GM23248 (cell line): ENCODE measurements at regions not wholly inside any gene's neighbourhood (a gene's known extent, or its start where the extent isn't known, plus 50 kb on each side); places are given as distances from the start of the nearest gene placed in this dataset.
"Not testable (repeated sequence)": the region's sequence is repeated elsewhere in the genome, so short reads cannot be mapped to it uniquely, and the experiment has no call there.

ENCODE experiments used
- EZH2 ChIP-seq: fragments of 200-600 bp; sonication (generic); IDR thresholded peaks from 2 replicates; pipeline ENCODE4 v1.6.1; 2018; ENCODE audit warnings: antibody characterized with exemption, mild to moderate bottlenecking; ENCODE audit not compliant: insufficient read depth, poor library complexity, severe bottlenecking
- EZH2phosphoT487 ChIP-seq: fragments of 200-600 bp; sonication (generic); IDR thresholded peaks from 2 replicates; pipeline ENCODE4 v1.6.1; 2018; ENCODE audit warnings: antibody characterized with exemption, moderate library complexity, mild to moderate bottlenecking, low read depth; ENCODE audit not compliant: insufficient read depth

- TF ChIP-seq EZH2phosphoT487, EZH2: not testable (repeated sequence)
Observed at GRCh38 chr5:68048054-68048453, 167.5 kb upstream of the PIK3R1 start.
